CD4-positive, CD25-positive, alpha-beta regulatory T cell (primary cell): ENCODE measurements at regions not wholly inside any gene's neighbourhood (a gene's known extent, or its start where the extent isn't known, plus 50 kb on each side); places are given as distances from the start of the nearest gene placed in this dataset.

ENCODE experiments used
- ATAC-seq, 2 donors: fragments of 150-1000 bp; cut with Tn5 transposase; one replicate each; pipeline ENCODE4 v1.10.0; 2021; ENCODE audit warnings: low read depth in 2 of 2, moderate number of reproducible peaks in 2 of 2, moderate library complexity in 1 of 2
- DNase-seq, 3 donors: peaks; one replicate each; pipeline versions ENCODE4 v3.0.0 to v3.0.0-alpha.2; 2012 to 2022; ENCODE audit warnings: mixed read lengths in 1 of 3
- H3K27ac ChIP-seq: one replicate; pipeline ENCODE4 v1.7.0; 2013; ENCODE audit warnings: mild to moderate bottlenecking, low read length; ENCODE audit not compliant: insufficient read depth, poor library complexity, severe bottlenecking
- H3K27me3 ChIP-seq: one replicate; pipeline ENCODE4 v1.7.0; 2013; ENCODE audit warnings: low read length; ENCODE audit not compliant: control insufficient read depth, insufficient read depth
- H3K36me3 ChIP-seq: one replicate; pipeline ENCODE4 v1.7.0; 2013; ENCODE audit warnings: mild to moderate bottlenecking, low read length, moderate library complexity; ENCODE audit not compliant: control insufficient read depth, insufficient read depth
- H3K4me1 ChIP-seq: 2 replicates; pipeline ENCODE4 v1.7.0; 2013; ENCODE audit warnings: mild to moderate bottlenecking, low read length; ENCODE audit not compliant: insufficient read depth, control insufficient read depth, poor library complexity, severe bottlenecking
- H3K4me3 ChIP-seq: one replicate; pipeline ENCODE4 v1.7.0; 2013; ENCODE audit warnings: low read depth, mild to moderate bottlenecking, low read length, moderate library complexity
- H3K9me3 ChIP-seq, 2 experiments: 1 replicate in 1 of 2; 2 replicates in 1 of 2; pipeline ENCODE4 v1.7.0; 2013; ENCODE audit warnings: low read length in 2 of 2, mild to moderate bottlenecking in 1 of 2, moderate library complexity in 1 of 2; ENCODE audit not compliant: control insufficient read depth in 2 of 2
- H3K27ac Mint-ChIP-seq, 3 donors: one replicate each; pipeline ENCODE4 v1.8.0; 2020 to 2022; ENCODE audit warnings: mild to moderate bottlenecking in 3 of 3, mixed read lengths in 3 of 3, moderate library complexity in 2 of 3
- H3K27me3 Mint-ChIP-seq: one replicate; pipeline ENCODE4 v1.8.0; 2022; ENCODE audit warnings: mild to moderate bottlenecking, mixed read lengths
- H3K36me3 Mint-ChIP-seq: one replicate; pipeline ENCODE4 v1.8.0; 2020; ENCODE audit warnings: mixed read lengths
- H3K4me1 Mint-ChIP-seq, 4 donors: one replicate each; pipeline ENCODE4 v1.8.0; 2020 to 2022; ENCODE audit warnings: mixed read lengths in 4 of 4, mild to moderate bottlenecking in 1 of 4
- H3K4me3 Mint-ChIP-seq, 4 donors: one replicate each; pipeline ENCODE4 v1.8.0; 2020 to 2022; ENCODE audit warnings: mild to moderate bottlenecking in 4 of 4, mixed read lengths in 4 of 4, moderate library complexity in 3 of 4
- H3K9me3 Mint-ChIP-seq, 7 donors: one replicate each; pipeline ENCODE4 v1.8.0; 2020 to 2022; ENCODE audit warnings: mixed read lengths in 7 of 7, mild to moderate bottlenecking in 3 of 7, moderate library complexity in 2 of 7

GRCh38 chr13:31965361-31966066 lies 66.1 kb upstream of the FRY start:
- H3K4me1 Mint-ChIP-seq = no peaks in the 10 kb centered on the region
- Histone ChIP-seq H3K27ac (no peak overlapping the region), H3K9me3 (no peaks in the 10 kb centered on the region), H3K36me3 (no peaks in the 10 kb centered on the region), H3K4me1 (no peaks in the 10 kb centered on the region), H3K4me3 (no peak overlapping the region), H3K27me3 (no peaks in the 10 kb centered on the region)
- H3K27ac Mint-ChIP-seq = no peak overlapping the region
- H3K27me3 Mint-ChIP-seq = peaks cover 6% of the 10 kb centered on the region
- peaks cover 3% of the 10 kb centered on the region for H3K36me3 Mint-ChIP-seq
- DNase-seq (no peak), ATAC-seq (no peak)
- peaks cover 0 to 8% (median 1%) of the 10 kb centered on the region in 7 donors for H3K9me3 Mint-ChIP-seq
- H3K4me3 Mint-ChIP-seq = no peak overlapping the region

- Histone ChIP-seq H3K4me1 (no peaks in the 10 kb centered on the region), H3K4me3 (no peak overlapping the region), H3K27ac (no peak overlapping the region), H3K9me3 (no peaks in the 10 kb centered on the region), H3K36me3 (no peaks in the 10 kb centered on the region), H3K27me3 (no peaks in the 10 kb centered on the region)
- Mint-ChIP-seq H3K4me1 (no peaks in the 10 kb centered on the region), H3K9me3 (peaks cover 0 to 8% (median 1%) of the 10 kb centered on the region in 7 donors), H3K27me3 (peaks cover 8% of the 10 kb centered on the region), H3K36me3 (peaks cover 3% of the 10 kb centered on the region), H3K4me3 (no peak overlapping the region), H3K27ac (no peak overlapping the region)
- ATAC-seq (no peak), DNase-seq (peak in 1 of 3 donors; percentile 2)
Observed at GRCh38 chr13:31967155-31967554, 64.4 kb upstream of the FRY start.

- peaks cover 8% of the 10 kb centered on the region for H3K27me3 Mint-ChIP-seq
- H3K27ac ChIP-seq = no peak overlapping the region
Observed at GRCh38 chr13:31968473-31968872, 63.1 kb upstream of the FRY start.

GRCh38 chr13:31970231-31970930 lies 61.2 kb upstream of the FRY start:
- peaks cover 3% of the 10 kb centered on the region for H3K36me3 Mint-ChIP-seq
- H3K4me1 ChIP-seq = no peaks in the 10 kb centered on the region
- no peak overlapping the region for H3K27ac Mint-ChIP-seq
- peaks cover 8% of the 10 kb centered on the region for H3K27me3 Mint-ChIP-seq
- DNase-seq (no peak), ATAC-seq (no peak)
- no peaks in the 10 kb centered on the region for H3K9me3 ChIP-seq
- H3K4me3 ChIP-seq = no peak overlapping the region
- no peaks in the 10 kb centered on the region for H3K36me3 ChIP-seq
- peaks cover 0 to 11% (median 1%) of the 10 kb centered on the region in 7 donors for H3K9me3 Mint-ChIP-seq
- H3K4me1 Mint-ChIP-seq = no peaks in the 10 kb centered on the region
- no peak overlapping the region for H3K4me3 Mint-ChIP-seq
- H3K27me3 ChIP-seq = no peaks in the 10 kb centered on the region
- no peak overlapping the region for H3K27ac ChIP-seq

More at GRCh38 chr13:31968473-31968872, 63.1 kb upstream of the FRY start:
- Histone ChIP-seq H3K9me3 (no peaks in the 10 kb centered on the region), H3K27me3 (no peaks in the 10 kb centered on the region), H3K36me3 (no peaks in the 10 kb centered on the region), H3K4me3 (no peak overlapping the region), H3K4me1 (no peaks in the 10 kb centered on the region)
- ATAC-seq = no peak
- Mint-ChIP-seq H3K27ac (no peak overlapping the region), H3K4me3 (no peak overlapping the region), H3K9me3 (peaks cover 0 to 12% (median 1%) of the 10 kb centered on the region in 7 donors), H3K4me1 (no peaks in the 10 kb centered on the region), H3K36me3 (peaks cover 3% of the 10 kb centered on the region)
- no peak for DNase-seq

GRCh38 chr13:31972453-31972852 lies 59.1 kb upstream of the FRY start:
- Histone ChIP-seq H3K27ac (no peak overlapping the region), H3K9me3 (no peaks in the 10 kb centered on the region), H3K4me3 (no peak overlapping the region), H3K4me1 (no peaks in the 10 kb centered on the region), H3K27me3 (no peaks in the 10 kb centered on the region), H3K36me3 (no peaks in the 10 kb centered on the region)
- Mint-ChIP-seq H3K4me1 (no peaks in the 10 kb centered on the region), H3K27ac (no peak overlapping the region), H3K36me3 (no peaks in the 10 kb centered on the region), H3K9me3 (peaks cover 0 to 8% (median 0%) of the 10 kb centered on the region in 7 donors), H3K4me3 (no peak overlapping the region), H3K27me3 (peaks cover 8% of the 10 kb centered on the region)
- DNase-seq (no peak), ATAC-seq (no peak)

GRCh38 chr13:31978021-31978420 lies 53.6 kb upstream of the FRY start:
- Histone ChIP-seq H3K4me3 (no peak overlapping the region), H3K27me3 (no peaks in the 10 kb centered on the region), H3K4me1 (no peaks in the 10 kb centered on the region), H3K27ac (no peak overlapping the region), H3K9me3 (no peaks in the 10 kb centered on the region), H3K36me3 (no peaks in the 10 kb centered on the region)
- DNase-seq (no peak), ATAC-seq (no peak)
- no peaks in the 10 kb centered on the region for H3K4me1 Mint-ChIP-seq
- no peak overlapping the region for H3K27ac Mint-ChIP-seq
- no peak overlapping the region for H3K4me3 Mint-ChIP-seq
- peaks cover 0 to 3% (median 0%) of the 10 kb centered on the region in 7 donors for H3K9me3 Mint-ChIP-seq
- H3K27me3 Mint-ChIP-seq = peaks cover 5% of the 10 kb centered on the region
- H3K36me3 Mint-ChIP-seq = no peaks in the 10 kb centered on the region

GRCh38 chr13:31980830-31981229 lies 50.7 kb upstream of the FRY start:
- Mint-ChIP-seq H3K9me3 (peaks cover 0 to 4% (median 0%) of the 10 kb centered on the region in 7 donors), H3K4me3 (no peak overlapping the region), H3K36me3 (no peaks in the 10 kb centered on the region), H3K4me1 (no peaks in the 10 kb centered on the region), H3K27me3 (peaks cover 5% of the 10 kb centered on the region), H3K27ac (no peak overlapping the region)
- Histone ChIP-seq H3K27ac (no peak overlapping the region), H3K4me1 (no peaks in the 10 kb centered on the region), H3K36me3 (no peaks in the 10 kb centered on the region), H3K4me3 (no peak overlapping the region), H3K9me3 (no peaks in the 10 kb centered on the region), H3K27me3 (no peaks in the 10 kb centered on the region)
- no peak for DNase-seq
- no peak for ATAC-seq
